Mammary epithelial cell (primary cell): ENCODE measurements at regions not wholly inside any gene's neighbourhood (a gene's known extent, or its start where the extent isn't known, plus 50 kb on each side); places are given as distances from the start of the nearest gene placed in this dataset.

ENCODE experiments used
- CTCF ChIP-seq, 2 donors: IDR thresholded peaks in 1 of 2; conservative IDR thresholded peaks in 1 of 2; 2 replicates each; pipeline ENCODE4 v1.5.1; 2011 to 2012; ENCODE audit warnings: inconsistent platforms in 2 of 2, low read length in 2 of 2, mild to moderate bottlenecking in 2 of 2, control low read depth in 1 of 2, low read depth in 1 of 2; ENCODE audit not compliant: insufficient read depth in 1 of 2; ENCODE audit errors: extremely low read depth in 1 of 2
- EZH2 ChIP-seq: IDR thresholded peaks from 2 replicates; pipeline ENCODE4 v1.6.1; 2012; ENCODE audit warnings: low read length, inconsistent platforms, borderline replicate concordance

GRCh38 chr2:122447237-122447636 is 691.8 kb downstream of the TSN start:
- TF ChIP-seq CTCF (conservative IDR thresholded peaks at IDR 0.05 in 1 of 2, IDR thresholded peaks at IDR 0.05 in 1 of 2; ENCODE audit: extremely low read depth in 1 of 2, insufficient read depth in 1 of 2, low read depth in 1 of 2, low read length in 2 of 2) = no peak
- TF ChIP-seq EZH2 = no peak
